ENCODE measurements at regions not wholly inside any gene's neighbourhood (a gene's known extent, or its start where the extent isn't known, plus 50 kb on each side); places are given as distances from the start of the nearest gene placed in this dataset.

GRCh38 chr10:128780156-128780761 lies 654.0 kb upstream of the MKI67 start:
- no peak for DNase-seq
- Mint-ChIP-seq H3K27ac (no peak overlapping the region), H3K9me3 (peaks cover 55% of the 10 kb centered on the region), H3K36me3 (ENCODE audit: low read depth) (no peaks in the 10 kb centered on the region; the same call in 1 of the 2 replicates), H3K4me3 (no peak overlapping the region), H3K4me1 (ENCODE audit: low read depth) (no peaks in the 10 kb centered on the region), H3K27me3 (ENCODE audit: insufficient read depth) (peaks cover 3% of the 10 kb centered on the region)
- TF ChIP-seq CTCF (IDR thresholded peaks at IDR 0.05), result no peak

GRCh38 chr10:128781637-128782036 lies 655.4 kb upstream of the MKI67 start:
- peaks cover 58% of the 10 kb centered on the region for H3K9me3 Mint-ChIP-seq
- H3K4me3 Mint-ChIP-seq, result no peak overlapping the region
- DNase-seq, result no peak
- H3K27me3 Mint-ChIP-seq (ENCODE audit: insufficient read depth), result peaks cover 3% of the 10 kb centered on the region
- no peak overlapping the region for H3K27ac Mint-ChIP-seq
- H3K4me1 Mint-ChIP-seq (ENCODE audit: low read depth), result no peaks in the 10 kb centered on the region
- TF ChIP-seq CTCF (IDR thresholded peaks at IDR 0.05), result no peak
- H3K36me3 Mint-ChIP-seq (ENCODE audit: low read depth), result no peaks in the 10 kb centered on the region; the same call in 1 of the 2 replicates

GRCh38 chr10:128784444-128784843 lies 658.2 kb upstream of the MKI67 start:
- no peaks in the 10 kb centered on the region for H3K4me1 Mint-ChIP-seq (ENCODE audit: low read depth)
- H3K27ac Mint-ChIP-seq, result no peak overlapping the region
- H3K27me3 Mint-ChIP-seq (ENCODE audit: insufficient read depth), result no peaks in the 10 kb centered on the region; the same call in 1 of the 2 replicates
- no peak for TF ChIP-seq CTCF (IDR thresholded peaks at IDR 0.05)
- H3K36me3 Mint-ChIP-seq (ENCODE audit: low read depth), result no peaks in the 10 kb centered on the region; the same call in 1 of the 2 replicates
- peaks cover 57% of the 10 kb centered on the region for H3K9me3 Mint-ChIP-seq
- H3K4me3 Mint-ChIP-seq, result no peak overlapping the region
- DNase-seq, result no peak

GRCh38 chr10:128792426-128793140 lies 666.4 kb upstream of the MKI67 start:
- Mint-ChIP-seq H3K4me1 (ENCODE audit: low read depth) (no peaks in the 10 kb centered on the region), H3K27ac (no peak overlapping the region), H3K4me3 (no peak overlapping the region), H3K36me3 (ENCODE audit: low read depth) (peaks cover 2% of the 10 kb centered on the region), H3K27me3 (ENCODE audit: insufficient read depth) (peaks cover 1% of the 10 kb centered on the region; the same call in 1 of the 2 replicates), H3K9me3 (peaks cover 54% of the 10 kb centered on the region)
- no peak for TF ChIP-seq CTCF (IDR thresholded peaks at IDR 0.05)
- DNase-seq, result no peak

GRCh38 chr10:128793726-128794655 lies 667.8 kb upstream of the MKI67 start:
- H3K27ac Mint-ChIP-seq, result no peak overlapping the region
- DNase-seq, result no peak
- no peak for TF ChIP-seq CTCF (IDR thresholded peaks at IDR 0.05)
- peaks cover 1% of the 10 kb centered on the region; the same call in 1 of the 2 replicates for H3K27me3 Mint-ChIP-seq (ENCODE audit: insufficient read depth)
- H3K4me1 Mint-ChIP-seq (ENCODE audit: low read depth), result no peaks in the 10 kb centered on the region
- H3K4me3 Mint-ChIP-seq, result no peak overlapping the region
- peaks cover 9% of the 10 kb centered on the region for H3K36me3 Mint-ChIP-seq (ENCODE audit: low read depth)
- peaks cover 54% of the 10 kb centered on the region for H3K9me3 Mint-ChIP-seq

All from HFFc6 (cell line).